Fibroblast of mammary gland (primary cell): ENCODE measurements at regions not wholly inside any gene's neighbourhood (a gene's known extent, or its start where the extent isn't known, plus 50 kb on each side); places are given as distances from the start of the nearest gene placed in this dataset.
"Not testable (repeated sequence)": the region's sequence is repeated elsewhere in the genome, so short reads cannot be mapped to it uniquely, and the experiment has no call there.

Experiments used
- DNase-seq: peaks from one replicate; pipeline ENCODE4 v3.0.0-alpha.2; 2010; ENCODE audit warnings: low read depth
- H3K4me3 ChIP-seq: 2 replicates; pipeline ENCODE4 v1.5.1; 2011; ENCODE audit warnings: low read depth, mild to moderate bottlenecking, low read length, moderate library complexity; ENCODE audit not compliant: control insufficient read depth
- TF ChIP-seq, protein P1 (sequence below): conservative IDR thresholded peaks from 2 replicates; pipeline ENCODE4 v1.5.1; 2011; ENCODE audit warnings: low read depth, low read length, inconsistent platforms; ENCODE audit not compliant: control insufficient read depth, insufficient read depth

- TF ChIP-seq, protein P1, sequence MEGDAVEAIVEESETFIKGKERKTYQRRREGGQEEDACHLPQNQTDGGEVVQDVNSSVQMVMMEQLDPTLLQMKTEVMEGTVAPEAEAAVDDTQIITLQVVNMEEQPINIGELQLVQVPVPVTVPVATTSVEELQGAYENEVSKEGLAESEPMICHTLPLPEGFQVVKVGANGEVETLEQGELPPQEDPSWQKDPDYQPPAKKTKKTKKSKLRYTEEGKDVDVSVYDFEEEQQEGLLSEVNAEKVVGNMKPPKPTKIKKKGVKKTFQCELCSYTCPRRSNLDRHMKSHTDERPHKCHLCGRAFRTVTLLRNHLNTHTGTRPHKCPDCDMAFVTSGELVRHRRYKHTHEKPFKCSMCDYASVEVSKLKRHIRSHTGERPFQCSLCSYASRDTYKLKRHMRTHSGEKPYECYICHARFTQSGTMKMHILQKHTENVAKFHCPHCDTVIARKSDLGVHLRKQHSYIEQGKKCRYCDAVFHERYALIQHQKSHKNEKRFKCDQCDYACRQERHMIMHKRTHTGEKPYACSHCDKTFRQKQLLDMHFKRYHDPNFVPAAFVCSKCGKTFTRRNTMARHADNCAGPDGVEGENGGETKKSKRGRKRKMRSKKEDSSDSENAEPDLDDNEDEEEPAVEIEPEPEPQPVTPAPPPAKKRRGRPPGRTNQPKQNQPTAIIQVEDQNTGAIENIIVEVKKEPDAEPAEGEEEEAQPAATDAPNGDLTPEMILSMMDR, result no peak
- DNase-seq, result no peak
- no peak overlapping the region for H3K4me3 ChIP-seq
Measured at GRCh38 chr1:9441451-9442133, 97.7 kb upstream of the SLC25A33 start.

DNA sequence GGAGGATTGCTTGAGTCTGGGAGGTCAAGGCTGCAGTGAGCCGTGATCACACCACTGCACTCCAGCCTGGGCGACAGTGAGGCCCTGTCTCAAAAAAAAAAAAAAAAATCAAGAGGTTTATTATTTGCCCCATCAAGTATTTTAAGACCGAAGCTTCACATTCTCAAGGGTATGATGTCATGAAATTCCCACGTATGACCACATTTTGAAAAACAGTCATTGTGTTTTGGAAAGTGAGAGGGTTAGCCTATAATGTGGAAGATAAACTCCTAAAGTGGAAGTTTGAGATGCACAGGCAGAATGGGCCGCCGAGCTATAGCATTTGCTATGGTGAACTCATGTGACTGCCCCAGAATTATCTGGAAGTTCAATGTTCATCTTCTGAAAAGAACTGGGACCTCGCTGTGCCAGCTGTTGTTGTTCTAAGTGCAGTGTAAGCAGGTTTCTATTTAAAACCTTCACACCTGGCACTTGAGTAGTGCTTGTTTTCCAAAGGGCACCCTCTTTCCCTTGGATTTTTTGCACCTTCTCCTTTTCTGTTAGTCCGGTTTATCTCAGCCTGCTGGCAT, 96.9 kb upstream of the SLC25A33 start:
- DNase-seq, result no peak
- TF ChIP-seq, protein P1, result no peak

GRCh38 chr1:9442986-9443385, 96.3 kb upstream of the SLC25A33 start:
- H3K4me3 ChIP-seq, result no peak overlapping the region
- TF ChIP-seq, protein P1, result no peak
- DNase-seq, result no peak

More for the DNA sequence above, 96.9 kb upstream of the SLC25A33 start:
- no peak overlapping the region for H3K4me3 ChIP-seq

DNA sequence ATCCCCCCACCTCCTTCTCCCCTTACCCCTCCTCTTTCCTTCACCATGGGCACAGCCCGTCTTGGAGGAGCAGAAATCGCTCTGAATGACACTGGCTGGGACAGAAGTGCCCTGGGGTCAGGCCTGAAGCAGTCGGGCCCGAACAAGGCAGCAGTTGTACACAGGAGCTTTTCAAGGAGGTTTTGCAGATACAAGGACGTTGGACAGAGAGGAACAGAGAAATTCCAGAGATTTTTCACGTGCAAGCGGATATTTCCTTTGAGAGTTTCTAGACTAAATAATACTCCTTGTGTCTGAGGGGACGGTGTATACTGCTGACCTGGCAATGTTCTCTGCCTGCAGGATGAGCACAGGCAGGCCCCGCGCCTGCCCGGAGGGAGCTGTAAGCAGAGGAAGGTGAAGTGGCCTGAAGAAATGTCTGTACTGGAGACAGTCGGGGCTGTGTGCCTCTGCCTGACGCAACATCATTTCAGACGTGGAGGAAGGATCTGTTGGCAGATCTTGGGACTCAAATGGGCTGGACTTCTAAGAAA, 95.3 kb upstream of the SLC25A33 start:
- TF ChIP-seq, protein P1, result no peak
- H3K4me3 ChIP-seq, result no peak overlapping the region
- DNase-seq, result no peak

DNA sequence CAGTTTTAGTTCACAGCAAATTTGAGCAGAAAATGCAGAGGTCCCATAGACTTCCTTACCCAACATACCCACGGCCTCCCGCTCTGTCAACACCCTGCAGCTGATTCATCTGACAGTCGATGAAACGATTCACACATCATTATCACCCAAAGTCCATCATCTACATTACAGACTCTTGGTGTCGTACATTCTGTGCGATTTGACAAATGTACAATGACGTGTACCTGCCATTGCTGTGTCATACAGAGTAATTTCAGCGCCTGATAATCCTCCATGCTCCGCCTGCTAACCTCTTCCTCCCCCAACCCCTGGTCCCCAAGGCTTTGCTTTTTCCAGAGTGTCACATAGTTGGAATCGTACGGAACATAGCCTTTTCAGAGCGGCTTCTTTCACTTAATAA, 94.7 kb upstream of the SLC25A33 start:
- no peak for DNase-seq
- H3K4me3 ChIP-seq, result no peak overlapping the region
- TF ChIP-seq, protein P1, result no peak

- not testable (repeated sequence) for DNase-seq
Measured at GRCh38 chr1:9445081-9445480, 94.2 kb upstream of the SLC25A33 start.

GRCh38 chr1:9447215-9447960, 91.9 kb upstream of the SLC25A33 start:
- TF ChIP-seq, protein P1, result no peak
- no peak overlapping the region for H3K4me3 ChIP-seq
- no peak for DNase-seq

More at GRCh38 chr1:9445081-9445480, 94.2 kb upstream of the SLC25A33 start:
- not testable (repeated sequence) for H3K4me3 ChIP-seq
